GM12878 (cell line): ENCODE measurements at regions not wholly inside any gene's neighbourhood (a gene's known extent, or its start where the extent isn't known, plus 50 kb on each side); places are given as distances from the start of the nearest gene placed in this dataset.

Experiments used
- ATAC-seq: fragments of 200-7000 bp; cut with Tn5 transposase; 3 replicates; pipeline ENCODE4 v1.9.1; 2020; ENCODE audit warnings: mild to moderate bottlenecking, moderate library complexity
- BruUV-seq: library from RNA; stranded (reverse); fragments of 400-500 nt; replicated peaks from 2 replicates; lab custom pipeline; 2021; lab: Mats Ljungman, UMichigan
- CTCF ChIA-PET: fragments of 300-600 bp; sonication (Branson Sonifier 250); formaldehyde crosslinking; extraction: SDS; loops from one replicate; lab custom pipeline; 2021; ENCODE audit warnings: inconsistent platforms; lab: Yijun Ruan, JAX
- POLR2A ChIA-PET: fragments of 350-600 bp; formaldehyde crosslinking; extraction: SDS; loops from one replicate; lab custom pipeline; 2021; ENCODE audit warnings: inconsistent platforms; lab: Charles Lee
- RAD21 ChIA-PET: fragments of 300-600 bp; sonication (Branson Sonifier 250); formaldehyde crosslinking; loops from one replicate; lab custom pipeline; 2023; ENCODE audit warnings: antibody characterized with exemption; ENCODE audit not compliant: unreplicated experiment; lab: Charles Lee
- SMC1A ChIA-PET: fragments of 300-600 bp; sonication (Branson Sonifier 250); formaldehyde crosslinking; loops from one replicate; lab custom pipeline; 2023; ENCODE audit not compliant: unreplicated experiment, uncharacterized antibody; lab: Charles Lee
- DNase-seq: peaks from one replicate; pipeline ENCODE4 v3.0.0-alpha.2; 2011; ENCODE audit warnings: low read depth, low spot score
- FAIRE-seq: peaks from 3 replicates; lab custom pipeline; 2011; peaks lifted over from hg19 to GRCh38; lab: Jason Lieb, UNC
- H2AFZ ChIP-seq: 2 replicates; pipeline ENCODE4 v1.6.0; 2011; ENCODE audit warnings: low read depth, low read length, control low read depth; ENCODE audit not compliant: control insufficient read depth
- H3K27ac ChIP-seq: 2 replicates; pipeline ENCODE4 v1.5.1; 2011; ENCODE audit warnings: control low read depth; ENCODE audit not compliant: control insufficient read depth, insufficient read depth
- H3K27me3 ChIP-seq, 2 experiments: replicated peaks in 1 of 2; 2 replicates each; pipeline versions ENCODE4 v1.6.0 to v1.6.1; 2011; ENCODE audit warnings: low read length in 1 of 2; ENCODE audit not compliant: control insufficient read depth in 2 of 2, insufficient read depth in 2 of 2
- H3K36me3 ChIP-seq, 2 experiments: 2 replicates each; pipeline ENCODE4 v1.5.1; 2011; ENCODE audit warnings: low read length in 1 of 2; ENCODE audit not compliant: control insufficient read depth in 2 of 2, insufficient read depth in 2 of 2
- H3K4me1 ChIP-seq: 2 replicates; pipeline ENCODE4 v1.6.1; 2011; ENCODE audit warnings: mild to moderate bottlenecking, low read length, moderate library complexity, mixed read lengths; ENCODE audit not compliant: control insufficient read depth, insufficient read depth
- H3K4me2 ChIP-seq: 2 replicates; pipeline ENCODE4 v1.6.0; 2011; ENCODE audit warnings: control low read depth; ENCODE audit not compliant: control insufficient read depth, insufficient read depth
- H3K4me3 ChIP-seq: fragments of 200-600 bp; sonication (generic); 2 replicates; pipeline ENCODE4 v1.5.1; 2016
- H3K79me2 ChIP-seq: 2 replicates; pipeline ENCODE4 v1.6.0; 2011; ENCODE audit warnings: low read length; ENCODE audit not compliant: control insufficient read depth, insufficient read depth
- H3K9ac ChIP-seq: 2 replicates; pipeline ENCODE4 v1.8.0; 2011; ENCODE audit warnings: low read length, control low read depth, mixed read lengths; ENCODE audit not compliant: control insufficient read depth, insufficient read depth
- H3K9me3 ChIP-seq: replicated peaks from 3 replicates; pipeline ENCODE4 v1.5.1; 2011; ENCODE audit warnings: mild to moderate bottlenecking, low read length; ENCODE audit not compliant: control insufficient read depth, insufficient read depth
- H4K20me1 ChIP-seq: 2 replicates; pipeline ENCODE4 v1.6.0; 2011; ENCODE audit not compliant: control insufficient read depth, insufficient read depth
- ATF7 ChIP-seq: fragments of 450-650 bp; IDR thresholded peaks from 2 replicates; pipeline ENCODE4 v1.6.1; 2016; ENCODE audit warnings: low read depth, mild to moderate bottlenecking
- IRF4 ChIP-seq: IDR thresholded peaks from 2 replicates; pipeline ENCODE4 v1.6.1; 2011; ENCODE audit warnings: low read depth, low read length
- JUND ChIP-seq: IDR thresholded peaks from 2 replicates; pipeline ENCODE4 v1.6.1; 2012; ENCODE audit warnings: low read depth, mild to moderate bottlenecking, low read length, improper control_type of control experiment, moderate library complexity
- NFYA ChIP-seq: IDR thresholded peaks from 2 replicates; pipeline ENCODE4 v1.6.1; 2011; ENCODE audit warnings: low read depth, mild to moderate bottlenecking, low read length, improper control_type of control experiment, borderline replicate concordance
- NFYB ChIP-seq: IDR thresholded peaks from 2 replicates; pipeline ENCODE4 v1.6.1; 2011; ENCODE audit warnings: low read depth, mild to moderate bottlenecking, low read length, improper control_type of control experiment, moderate library complexity; ENCODE audit not compliant: insufficient read depth
- SIX5 ChIP-seq: IDR thresholded peaks from 2 replicates; pipeline ENCODE4 v1.6.1; 2011; ENCODE audit warnings: mild to moderate bottlenecking, low read depth, low read length, moderate library complexity; ENCODE audit not compliant: severe bottlenecking
- ZBTB33 ChIP-seq: fragments of 450-650 bp; IDR thresholded peaks from 2 replicates; pipeline ENCODE4 v1.6.1; 2017; ENCODE audit warnings: mild to moderate bottlenecking
- ZNF24 ChIP-seq: fragments of 450-650 bp; IDR thresholded peaks from 2 replicates; pipeline ENCODE4 v1.6.1; 2017; ENCODE audit warnings: antibody characterized with exemption, mild to moderate bottlenecking
- WGBS: methylation state at CpG from one replicate; pipeline ENCODE4 v1.1.6; 2016; ENCODE audit warnings: low lambda C conversion rate; ENCODE audit not compliant: insufficient replicate concordance, insufficient coverage; ENCODE audit errors: missing lambda C conversion rate; 5-methylcytosine and 5-hydroxymethylcytosine counted together
- in situ Hi-C: fragments of 300-500 bp; cut with MboI; formaldehyde crosslinking; loops from 9 replicates; pipeline ENCODE4 v1.14.3; 2018; ENCODE audit warnings: mixed read lengths
- intact Hi-C: fragments of 100-400 bp; cut with micrococcal nuclease; formaldehyde crosslinking; loops from one replicate; pipeline ENCODE4 v1.14.2; 2022; ENCODE audit not compliant: unreplicated experiment

- TF ChIP-seq ZNF24 (no peak), IRF4 (no peak), NFYA (no peak), ATF7 (no peak), JUND (no peak), NFYB (no peak), SIX5 (no peak)
- Histone ChIP-seq H3K79me2 (no peaks in the 10 kb centered on the region), H2AFZ (no peak overlapping the region), H3K4me1 (no peaks in the 10 kb centered on the region), H3K9me3 (peaks cover 24% of the 10 kb centered on the region), H3K27me3 (no peaks in the 10 kb centered on the region), H4K20me1 (no peaks in the 10 kb centered on the region), H3K4me3 (no peak overlapping the region), H3K27ac (no peak overlapping the region), H3K9ac (no peak overlapping the region), H3K4me2 (no peak overlapping the region), H3K36me3 (0 out of 4 replicates have a peak, but pooled peaks cover 0 to 2% of the 10 kb centered on the region in 2 experiments)
- intact Hi-C loops (no loop called here), in situ Hi-C loops (no loop called here)
- CTCF ChIA-PET, result no interaction called here
- RAD21 ChIA-PET, result no interaction called here
- SMC1A ChIA-PET, result no interaction called here
- no TSS peak for BruUV-seq
- ATAC-seq (no peak), DNase-seq (no peak), FAIRE-seq (no peak)
- POLR2A ChIA-PET, result interaction anchor here (0.5 kb wide), 1 partner anchor 337 kb away, joined by 3 read pairs; no protein-coding TSS in a partner anchor
Measured at GRCh38 chr2:12226653-12227052, 480.2 kb downstream of the LPIN1 start.

GRCh38 chr2:12227941-12228608 is 481.6 kb downstream of the LPIN1 start:
- POLR2A ChIA-PET, result no interaction called here
- FAIRE-seq, result no peak
- intact Hi-C loops (no loop called here), in situ Hi-C loops (no loop called here)
- H3K36me3 ChIP-seq, result 0 out of 4 replicates have a peak, but pooled peaks cover 0 to 2% of the 10 kb centered on the region in 2 experiments
- H2AFZ ChIP-seq, result no peak overlapping the region
- H3K79me2 ChIP-seq, result no peaks in the 10 kb centered on the region
- H3K9ac ChIP-seq, result no peak overlapping the region
- H4K20me1 ChIP-seq, result no peaks in the 10 kb centered on the region
- RAD21 ChIA-PET, result no interaction called here
- peaks cover 19% of the 10 kb centered on the region for H3K9me3 ChIP-seq
- no peaks in the 10 kb centered on the region for H3K27me3 ChIP-seq
- no peak for TF ChIP-seq SIX5
- TF ChIP-seq ATF7, result no peak
- TF ChIP-seq ZBTB33, result no peak
- TF ChIP-seq, all 136 proteins: peak for 0
- SMC1A ChIA-PET, result no interaction called here
- no TSS peak for BruUV-seq
- no peak overlapping the region for H3K27ac ChIP-seq
- ATAC-seq (no peak), DNase-seq (no peak)
- no peak overlapping the region for H3K4me2 ChIP-seq
- no peaks in the 10 kb centered on the region for H3K4me1 ChIP-seq
- 16% methylated on average over 4 of the region's 4 CpGs for WGBS
- CTCF ChIA-PET, result no interaction called here
- H3K4me3 ChIP-seq, result no peak overlapping the region
